HCT116 (cell line): ENCODE measurements at regions not wholly inside any gene's neighbourhood (a gene's known extent, or its start where the extent isn't known, plus 50 kb on each side); places are given as distances from the start of the nearest gene placed in this dataset.

ENCODE experiments used
- ATAC-seq: fragments of 200-7000 bp; cut with Tn5 transposase; 2 replicates; pipeline ENCODE4 v1.9.1; 2020; ENCODE audit warnings: mild to moderate bottlenecking, moderate library complexity
- BruUV-seq: library from RNA; stranded (reverse); fragments of 400-500 nt; replicated peaks from 2 replicates; lab custom pipeline; 2021; lab: Mats Ljungman, UMichigan
- CTCF ChIA-PET: fragments of 300-600 bp; sonication (Branson Sonifier 250); formaldehyde crosslinking; loops from one replicate; lab custom pipeline; 2021; ENCODE audit warnings: antibody characterized with exemption; lab: Charles Lee
- POLR2A ChIA-PET: fragments of 300-600, 350-600 bp; sonication (Branson Sonifier 250); formaldehyde crosslinking; loops from one replicate; lab custom pipeline; 2021; ENCODE audit warnings: antibody characterized with exemption; lab: Charles Lee
- RAD21 ChIA-PET, 2 experiments: fragments of 300-600 bp; sonication (Branson Sonifier 250); formaldehyde crosslinking; loops; one replicate each; lab custom pipeline; 2023; ENCODE audit warnings: low total read pairs in 2 of 2; ENCODE audit not compliant: uncharacterized antibody in 2 of 2, unreplicated experiment in 2 of 2, low non-redundant PET in 1 of 2; lab: Charles Lee
- DNase-seq: peaks from one replicate; pipeline ENCODE4 v3.0.0-alpha.2; 2010; ENCODE audit warnings: low read depth, low spot score
- H2AFZ ChIP-seq: fragments of 200-600 bp; shearing (Covaris generic), sonication (generic); 2 replicates; pipeline ENCODE4 v1.6.1; 2017; ENCODE audit warnings: low read depth, mixed run types, mixed read lengths, antibody characterized with exemption, low read length; ENCODE audit not compliant: poor library complexity, severe bottlenecking
- H3K27ac ChIP-seq: 2 replicates; pipeline ENCODE4 v1.5.1; 2012; ENCODE audit warnings: low read depth, low read length
- H3K27me3 ChIP-seq: fragments of 200-600 bp; sonication (generic); 2 replicates; pipeline ENCODE4 v1.6.1; 2016; ENCODE audit warnings: mixed run types, low read length, mixed read lengths; ENCODE audit not compliant: insufficient read depth
- H3K36me3 ChIP-seq, 2 experiments: fragments of 200-500 bp in 1 of 2; fragments of 200-600 bp in 1 of 2; sonication (Bioruptor generic) in 1 of 2; sonication (generic) in 1 of 2; 2 replicates each; pipeline versions ENCODE4 v1.5.1 to v1.6.1; 2014 to 2016; ENCODE audit warnings: low read length in 2 of 2, inconsistent platforms in 1 of 2, mixed read lengths in 1 of 2, mixed run types in 1 of 2; ENCODE audit not compliant: insufficient read depth in 2 of 2, control insufficient read depth in 1 of 2
- H3K4me1 ChIP-seq, 2 experiments: fragments of 200-600 bp in 1 of 2; sonication (generic) in 1 of 2; 2 replicates each; pipeline versions ENCODE4 v1.5.1 to v1.6.1; 2012 to 2017; ENCODE audit warnings: low read length in 2 of 2, inconsistent platforms in 1 of 2, mild to moderate bottlenecking in 1 of 2, mixed read lengths in 1 of 2, mixed run types in 1 of 2, moderate library complexity in 1 of 2; ENCODE audit not compliant: insufficient read depth in 2 of 2, control insufficient read depth in 1 of 2
- H3K4me2 ChIP-seq: fragments of 200-600 bp; sonication (generic); 2 replicates; pipeline ENCODE4 v1.6.1; 2017; ENCODE audit warnings: mixed run types, low read length, mixed read lengths
- H3K4me3 ChIP-seq, 2 experiments: fragments of 200-600 bp in 1 of 2; sonication (generic) in 1 of 2; replicated peaks in 1 of 2; 2 replicates each; pipeline ENCODE4 v1.5.1; 2011 to 2016; ENCODE audit warnings: low read length in 2 of 2, control low read depth in 1 of 2, low read depth in 1 of 2, mild to moderate bottlenecking in 1 of 2, mixed read lengths in 1 of 2, mixed run types in 1 of 2
- H3K79me2 ChIP-seq: fragments of 200-600 bp; sonication (generic); 2 replicates; pipeline ENCODE4 v1.6.1; 2017; ENCODE audit warnings: mild to moderate bottlenecking, mixed run types, low read length, moderate library complexity, mixed read lengths; ENCODE audit not compliant: insufficient read depth
- H3K9ac ChIP-seq: fragments of 200-600 bp; sonication (generic); 2 replicates; pipeline ENCODE4 v1.6.1; 2016; ENCODE audit warnings: low read length, mixed read lengths
- H3K9me2 ChIP-seq: fragments of 200-600 bp; sonication (generic), shearing (Covaris generic); 2 replicates; pipeline ENCODE4 v1.6.1; 2017; ENCODE audit warnings: mixed run types, mild to moderate bottlenecking, moderate library complexity; ENCODE audit not compliant: insufficient read depth
- H3K9me3 ChIP-seq, 2 experiments: fragments of 200-500 bp in 1 of 2; fragments of 200-600 bp in 1 of 2; sonication (Bioruptor generic) in 1 of 2; sonication (generic) in 1 of 2; 2 replicates each; pipeline ENCODE4 v1.6.1; 2014 to 2017; ENCODE audit warnings: low read length in 2 of 2, mixed read lengths in 2 of 2, inconsistent platforms in 1 of 2, low read depth in 1 of 2, mild to moderate bottlenecking in 1 of 2, mixed run types in 1 of 2, moderate library complexity in 1 of 2; ENCODE audit not compliant: control insufficient read depth in 1 of 2, insufficient read depth in 1 of 2
- H4K20me1 ChIP-seq: fragments of 200-600 bp; sonication (generic), shearing (Covaris generic); 2 replicates; pipeline ENCODE4 v1.6.1; 2017; ENCODE audit warnings: mixed run types, mild to moderate bottlenecking, moderate library complexity; ENCODE audit not compliant: insufficient read depth
- CBX3 ChIP-seq: IDR thresholded peaks from 2 replicates; pipeline ENCODE4 v1.6.1; 2012; ENCODE audit warnings: low read depth
- EGR1 ChIP-seq: IDR thresholded peaks from 2 replicates; pipeline ENCODE4 v1.6.1; 2012; ENCODE audit warnings: low read depth
- ELF1 ChIP-seq: IDR thresholded peaks from 2 replicates; pipeline ENCODE4 v1.6.1; 2012; ENCODE audit warnings: low read depth, borderline replicate concordance
- EZH2phosphoT487 ChIP-seq: fragments of 200-600 bp; IDR thresholded peaks from 2 replicates; pipeline ENCODE4 v1.6.1; 2018; ENCODE audit warnings: antibody characterized with exemption, borderline replicate concordance
- FOSL1 ChIP-seq: IDR thresholded peaks from 2 replicates; pipeline ENCODE4 v1.6.1; 2012; ENCODE audit warnings: low read depth
- JUND ChIP-seq: IDR thresholded peaks from 2 replicates; pipeline ENCODE4 v1.6.1; 2012
- POLR2A ChIP-seq: IDR thresholded peaks from 2 replicates; pipeline ENCODE4 v1.7.0; 2011; ENCODE audit warnings: borderline replicate concordance; ENCODE audit not compliant: insufficient read depth, insufficient read length; ENCODE audit errors: extremely low read depth
- POLR2AphosphoS5 ChIP-seq: IDR thresholded peaks from 2 replicates; pipeline ENCODE4 v1.6.1; 2011; ENCODE audit warnings: mild to moderate bottlenecking, low read depth, low read length, moderate library complexity
- RAD21 ChIP-seq: IDR thresholded peaks from 2 replicates; pipeline ENCODE4 v1.6.1; 2012; ENCODE audit warnings: low read depth, mild to moderate bottlenecking
- REST ChIP-seq: IDR thresholded peaks from 2 replicates; pipeline ENCODE4 v1.6.1; 2012; ENCODE audit warnings: low read depth
- SRF ChIP-seq: IDR thresholded peaks from 2 replicates; pipeline ENCODE4 v1.6.1; 2012; ENCODE audit warnings: low read depth
- TCF7L2 ChIP-seq: IDR thresholded peaks from 2 replicates; pipeline ENCODE4 v1.7.0; 2011; ENCODE audit warnings: borderline replicate concordance, inconsistent platforms; ENCODE audit not compliant: insufficient read depth, insufficient read length; ENCODE audit errors: extremely low read depth
- YY1 ChIP-seq: IDR thresholded peaks from 2 replicates; pipeline ENCODE4 v1.6.1; 2011; ENCODE audit warnings: low read length, low read depth, moderate library complexity, mild to moderate bottlenecking; ENCODE audit not compliant: insufficient replicate concordance; ENCODE audit errors: extremely low read depth
- ZFX ChIP-seq: fragments of 450-650 bp; IDR thresholded peaks from 2 replicates; pipeline ENCODE4 v1.6.1; 2017
- intact Hi-C: fragments of 100-400 bp; cut with micrococcal nuclease; formaldehyde crosslinking; loops from 2 replicates; pipeline ENCODE4 v1.10.0; 2022
- TF ChIP-seq, protein P1 (sequence below): IDR thresholded peaks from 2 replicates; pipeline ENCODE4 v1.6.1; 2012
- TF ChIP-seq, protein P2 (sequence below): IDR thresholded peaks from 2 replicates; pipeline ENCODE4 v1.6.1; 2011; ENCODE audit warnings: mild to moderate bottlenecking, low read length, moderate library complexity; ENCODE audit not compliant: insufficient replicate concordance; ENCODE audit errors: extremely low read depth

- Histone ChIP-seq H3K36me3 (no peaks in the 10 kb centered on the region), H3K27me3 (no peaks in the 10 kb centered on the region), H3K9me2 (no peaks in the 10 kb centered on the region), H3K4me3 (no peak overlapping the region), H4K20me1 (no peaks in the 10 kb centered on the region), H3K9ac (no peak overlapping the region), H3K79me2 (no peaks in the 10 kb centered on the region), H3K4me2 (no peak overlapping the region), H3K27ac (no peak overlapping the region), H3K4me1 (no peaks in the 10 kb centered on the region), H3K9me3 (no peaks in the 10 kb centered on the region), H2AFZ (no peak overlapping the region)
- POLR2A ChIA-PET = no interaction called here
- no TSS peak for BruUV-seq
- RAD21 ChIA-PET = no interaction called here
- DNase-seq (no peak), ATAC-seq (no peak)
- CTCF ChIA-PET = no interaction called here
- no peak for TF ChIP-seq RAD21
- no peak for TF ChIP-seq ZFX
- TF ChIP-seq EGR1 = no peak
- TF ChIP-seq POLR2A = no peak
- no peak for TF ChIP-seq FOSL1
- no peak for TF ChIP-seq JUND
- no peak for TF ChIP-seq ELF1
- no peak for TF ChIP-seq TCF7L2
- TF ChIP-seq EZH2phosphoT487 = no peak
- TF ChIP-seq YY1 = no peak
- TF ChIP-seq CBX3 = no peak
- TF ChIP-seq POLR2AphosphoS5 = no peak
- no peak for TF ChIP-seq REST
- TF ChIP-seq, protein P1, sequence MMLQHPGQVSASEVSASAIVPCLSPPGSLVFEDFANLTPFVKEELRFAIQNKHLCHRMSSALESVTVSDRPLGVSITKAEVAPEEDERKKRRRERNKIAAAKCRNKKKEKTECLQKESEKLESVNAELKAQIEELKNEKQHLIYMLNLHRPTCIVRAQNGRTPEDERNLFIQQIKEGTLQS = no peak
- TF ChIP-seq, protein P2, sequence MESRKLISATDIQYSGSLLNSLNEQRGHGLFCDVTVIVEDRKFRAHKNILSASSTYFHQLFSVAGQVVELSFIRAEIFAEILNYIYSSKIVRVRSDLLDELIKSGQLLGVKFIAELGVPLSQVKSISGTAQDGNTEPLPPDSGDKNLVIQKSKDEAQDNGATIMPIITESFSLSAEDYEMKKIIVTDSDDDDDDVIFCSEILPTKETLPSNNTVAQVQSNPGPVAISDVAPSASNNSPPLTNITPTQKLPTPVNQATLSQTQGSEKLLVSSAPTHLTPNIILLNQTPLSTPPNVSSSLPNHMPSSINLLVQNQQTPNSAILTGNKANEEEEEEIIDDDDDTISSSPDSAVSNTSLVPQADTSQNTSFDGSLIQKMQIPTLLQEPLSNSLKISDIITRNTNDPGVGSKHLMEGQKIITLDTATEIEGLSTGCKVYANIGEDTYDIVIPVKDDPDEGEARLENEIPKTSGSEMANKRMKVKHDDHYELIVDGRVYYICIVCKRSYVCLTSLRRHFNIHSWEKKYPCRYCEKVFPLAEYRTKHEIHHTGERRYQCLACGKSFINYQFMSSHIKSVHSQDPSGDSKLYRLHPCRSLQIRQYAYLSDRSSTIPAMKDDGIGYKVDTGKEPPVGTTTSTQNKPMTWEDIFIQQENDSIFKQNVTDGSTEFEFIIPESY = no peak
- no peak for TF ChIP-seq SRF
- intact Hi-C loops = no loop called here
Observed at GRCh38 chr3:117541721-117542120, 832.1 kb downstream of the TUSC7 start.
